Vagina (tissue), 2 donors: ENCODE measurements at regions not wholly inside any gene's neighbourhood (a gene's known extent, or its start where the extent isn't known, plus 50 kb on each side); places are given as distances from the start of the nearest gene placed in this dataset.

Experiments used
- DNase-seq, 2 donors: peaks; one replicate each; pipeline ENCODE4 v3.0.0-alpha.2; 2017; ENCODE audit errors: extremely low spot score in 2 of 2
- H3K27ac ChIP-seq: fragments of 200-600 bp; sonication (generic); one replicate; pipeline ENCODE4 v1.5.1; 2019
- H3K27me3 ChIP-seq: fragments of 200-600 bp; sonication (generic); one replicate; pipeline ENCODE4 v1.5.1; 2019
- H3K36me3 ChIP-seq, 2 donors: fragments of 200-600 bp; sonication (generic); one replicate each; pipeline ENCODE4 v1.5.1; 2017 to 2019
- H3K4me1 ChIP-seq: fragments of 200-600 bp; sonication (generic); one replicate; pipeline ENCODE4 v1.5.1; 2019
- H3K4me3 ChIP-seq, 2 donors: fragments of 200-600 bp; sonication (generic); 1 replicate in 1 of 2; 2 replicates in 1 of 2; pipeline ENCODE4 v1.5.1; 2016 to 2019
- H3K9me3 ChIP-seq: fragments of 200-600 bp; sonication (generic); one replicate; pipeline ENCODE4 v1.5.1; 2019
- CTCF ChIP-seq, 3 experiments: fragments of 450-650 bp in 2 of 3; fragments of 200-600 bp in 1 of 3; sonication (generic) in 1 of 3; IDR thresholded peaks; one replicate each; pipeline ENCODE4 v1.5.1; 2017 to 2019; ENCODE audit warnings: antibody characterized with exemption in 3 of 3, mild to moderate bottlenecking in 2 of 3, moderate library complexity in 2 of 3
- POLR2A ChIP-seq, 2 donors: fragments of 450-650 bp; IDR thresholded peaks; one replicate each; pipeline ENCODE4 v1.6.1; 2017; ENCODE audit warnings: antibody characterized with exemption in 2 of 2, mild to moderate bottlenecking in 2 of 2, moderate library complexity in 2 of 2
- POLR2AphosphoS5 ChIP-seq, 2 donors: sonication (generic); formaldehyde crosslinking; IDR thresholded peaks; one replicate each; pipeline ENCODE4 v1.9.0; 2017; ENCODE audit warnings: antibody characterized with exemption in 2 of 2, mild to moderate bottlenecking in 2 of 2, low read depth in 1 of 2; ENCODE audit not compliant: insufficient read depth in 1 of 2
- intact Hi-C: fragments of 100-400 bp; cut with DNase I; formaldehyde crosslinking; loops from one replicate; pipeline ENCODE4 v1.15.1; 2023

DNA sequence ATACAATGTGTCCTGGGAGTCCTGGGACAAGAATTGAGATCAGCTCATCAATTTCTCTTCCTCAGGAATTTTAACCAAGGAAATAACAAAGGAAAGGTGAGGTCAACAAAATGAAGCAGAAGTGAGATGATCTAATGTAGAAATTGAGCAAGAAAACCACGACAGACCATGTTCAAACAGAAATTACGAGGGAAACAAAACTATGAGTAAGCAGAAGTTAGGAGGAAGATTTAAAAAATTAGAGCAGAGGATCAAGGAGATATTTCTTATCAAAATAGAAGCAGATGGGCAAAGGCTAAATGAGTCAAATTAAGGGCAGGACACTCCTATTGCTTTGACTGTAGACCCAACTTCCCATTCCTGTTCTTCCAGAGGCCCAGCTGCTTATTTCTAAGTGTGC, 97.4 kb downstream of the HINT1 start:
- TF ChIP-seq POLR2A (IDR thresholded peaks at IDR 0.05) (no peak), POLR2AphosphoS5 (IDR thresholded peaks at IDR 0.05; ENCODE audit: insufficient read depth in 1 of 2, low read depth in 1 of 2) (no peak), CTCF (IDR thresholded peaks at IDR 0.05) (no peak)
- no peaks in the 10 kb centered on the region for H3K4me1 ChIP-seq
- intact Hi-C loops = no loop called here

GRCh38 chr5:131064669-131065371, 100.2 kb downstream of the HINT1 start:
- DNase-seq = no peak
- Histone ChIP-seq H3K36me3 (no peaks in the 10 kb centered on the region), H3K9me3 (no peaks in the 10 kb centered on the region), H3K27ac (no peak overlapping the region), H3K4me3 (no peak overlapping the region), H3K27me3 (no peaks in the 10 kb centered on the region), H3K4me1 (no peaks in the 10 kb centered on the region)
- intact Hi-C loops = no loop called here
- TF ChIP-seq CTCF (IDR thresholded peaks at IDR 0.05) = no peak
- no peak for TF ChIP-seq POLR2AphosphoS5 (IDR thresholded peaks at IDR 0.05; ENCODE audit: insufficient read depth in 1 of 2, low read depth in 1 of 2)
- TF ChIP-seq POLR2A (IDR thresholded peaks at IDR 0.05) = no peak

More for the DNA sequence above, 97.4 kb downstream of the HINT1 start:
- Histone ChIP-seq H3K36me3 (no peaks in the 10 kb centered on the region), H3K4me3 (no peak overlapping the region), H3K27me3 (no peaks in the 10 kb centered on the region), H3K27ac (no peak overlapping the region), H3K9me3 (no peaks in the 10 kb centered on the region)
- DNase-seq = no peak

DNA sequence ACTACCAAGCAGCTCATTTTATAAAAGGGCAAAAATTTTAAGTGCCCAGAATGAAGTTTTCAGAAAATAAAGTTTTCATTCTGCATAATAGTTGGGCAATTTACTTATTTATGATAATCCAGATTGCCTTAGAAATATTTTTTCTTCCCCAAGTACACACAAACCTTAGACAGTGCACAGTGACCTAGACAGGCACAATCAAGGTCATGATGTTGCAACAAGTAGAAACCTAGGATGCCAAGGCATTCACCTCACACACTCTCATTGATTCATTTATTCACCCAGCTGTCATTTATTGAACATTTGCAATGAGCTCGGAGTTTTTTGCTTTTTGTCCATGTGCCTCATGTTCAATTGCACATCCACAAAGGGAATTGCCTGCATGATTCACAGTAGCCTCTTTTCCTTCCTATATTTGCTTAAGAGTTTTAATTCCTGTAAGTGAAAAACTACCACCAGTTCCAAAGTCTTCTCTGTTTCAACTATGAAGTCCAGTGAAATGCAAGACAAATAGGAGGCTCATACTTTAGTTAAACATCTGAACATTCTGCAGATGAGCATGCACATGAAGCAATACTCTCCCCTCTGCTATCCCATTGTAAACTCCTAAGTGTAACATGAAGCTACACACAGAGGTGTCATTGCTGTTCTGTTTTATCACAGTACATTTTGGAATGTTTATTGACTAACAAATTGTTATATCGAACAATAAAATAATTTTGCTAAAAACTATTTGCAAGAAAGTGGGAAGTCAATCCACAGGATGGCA, 122.9 kb downstream of the HINT1 start:
- Histone ChIP-seq H3K27ac (no peak overlapping the region), H3K4me1 (no peaks in the 10 kb centered on the region), H3K9me3 (no peaks in the 10 kb centered on the region), H3K36me3 (no peaks in the 10 kb centered on the region), H3K27me3 (no peaks in the 10 kb centered on the region), H3K4me3 (no peak overlapping the region)
- no peak for DNase-seq
- intact Hi-C loops = no loop called here
- TF ChIP-seq POLR2A (IDR thresholded peaks at IDR 0.05) = no peak
- no peak for TF ChIP-seq CTCF (IDR thresholded peaks at IDR 0.05)
- no peak for TF ChIP-seq POLR2AphosphoS5 (IDR thresholded peaks at IDR 0.05; ENCODE audit: insufficient read depth in 1 of 2, low read depth in 1 of 2)

DNA sequence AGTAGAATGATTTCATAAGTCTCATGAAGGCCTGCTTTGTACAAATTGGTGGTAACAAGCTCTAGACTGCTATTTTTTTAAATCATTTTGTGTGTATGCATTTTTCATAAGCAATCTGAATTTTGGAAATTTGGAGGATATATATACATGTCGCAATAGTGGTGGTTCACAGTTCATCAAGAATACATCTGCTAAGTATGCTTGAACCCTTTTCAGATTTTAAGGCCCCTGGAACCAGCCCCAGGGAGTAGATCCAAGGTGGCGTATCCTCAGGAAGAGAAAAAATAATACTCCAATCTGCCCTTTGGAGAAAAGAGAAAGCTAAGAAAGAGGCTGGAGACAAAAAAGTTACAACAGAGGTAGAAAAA, 141.6 kb downstream of the HINT1 start:
- intact Hi-C loops = no loop called here

More for the DNA sequence above, 141.6 kb downstream of the HINT1 start:
- no peaks in the 10 kb centered on the region for H3K4me1 ChIP-seq
- no peaks in the 10 kb centered on the region for H3K27me3 ChIP-seq
- DNase-seq = no peak
- H3K27ac ChIP-seq = no peak overlapping the region
- no peak overlapping the region for H3K4me3 ChIP-seq
- H3K9me3 ChIP-seq = no peaks in the 10 kb centered on the region
- no peak for TF ChIP-seq CTCF (IDR thresholded peaks at IDR 0.05)
- no peak for TF ChIP-seq POLR2AphosphoS5 (IDR thresholded peaks at IDR 0.05; ENCODE audit: insufficient read depth in 1 of 2, low read depth in 1 of 2)
- TF ChIP-seq POLR2A (IDR thresholded peaks at IDR 0.05) = no peak
- H3K36me3 ChIP-seq = no peaks in the 10 kb centered on the region
